Neural progenitor cell (in vitro differentiated cells): ENCODE measurements at regions not wholly inside any gene's neighbourhood (a gene's known extent, or its start where the extent isn't known, plus 50 kb on each side); places are given as distances from the start of the nearest gene placed in this dataset.

Experiments
- CTCF ChIP-seq: fragments of 200-600 bp; sonication (generic); IDR thresholded peaks from 2 replicates; pipeline ENCODE4 v1.5.1; 2017; ENCODE audit warnings: antibody characterized with exemption, mild to moderate bottlenecking
- EZH2phosphoT487 ChIP-seq: fragments of 200-600 bp; sonication (generic); IDR thresholded peaks from 2 replicates; pipeline ENCODE4 v1.6.1; 2017; ENCODE audit warnings: antibody characterized with exemption

- no peak for TF ChIP-seq CTCF
- no peak for TF ChIP-seq EZH2phosphoT487
These were observed 121.6 kb upstream of the ANKFN1 start for GRCh38 chr17:56031636-56032035.
